Neural crest cell (in vitro differentiated cells): ENCODE measurements at regions not wholly inside any gene's neighbourhood (a gene's known extent, or its start where the extent isn't known, plus 50 kb on each side); places are given as distances from the start of the nearest gene placed in this dataset.

ENCODE experiments used
- DNase-seq: peaks from one replicate; pipeline ENCODE4 v3.0.0; 2021; ENCODE audit warnings: low read depth, mixed read lengths, low spot score
- H3K27ac Mint-ChIP-seq: one replicate; pipeline ENCODE4 v1.8.0; 2021; ENCODE audit warnings: mild to moderate bottlenecking, mixed read lengths; ENCODE audit not compliant: unreplicated experiment
- H3K27me3 Mint-ChIP-seq: 2 replicates; pipeline ENCODE4 v1.8.0; 2021; ENCODE audit warnings: low read depth, mild to moderate bottlenecking, mixed read lengths
- H3K36me3 Mint-ChIP-seq: 2 replicates; pipeline ENCODE4 v1.8.0; 2021; ENCODE audit warnings: low read depth, mild to moderate bottlenecking, mixed read lengths
- H3K4me1 Mint-ChIP-seq: 2 replicates; pipeline ENCODE4 v1.8.0; 2021; ENCODE audit warnings: mixed read lengths
- H3K4me3 Mint-ChIP-seq: one replicate; pipeline ENCODE4 v1.8.0; 2021; ENCODE audit warnings: mild to moderate bottlenecking, mixed read lengths
- H3K9me3 Mint-ChIP-seq: 2 replicates; pipeline ENCODE4 v1.8.0; 2021; ENCODE audit warnings: mixed read lengths
- CTCF ChIP-seq: fragments of 200-600 bp; sonication (generic); conservative IDR thresholded peaks from 2 replicates; pipeline ENCODE4 v1.5.0; 2021; ENCODE audit warnings: antibody characterized with exemption, mild to moderate bottlenecking

- Mint-ChIP-seq H3K36me3 (no peaks in the 10 kb centered on the region), H3K27me3 (no peaks in the 10 kb centered on the region), H3K27ac (no peak overlapping the region), H3K4me1 (no peaks in the 10 kb centered on the region), H3K4me3 (no peak overlapping the region), H3K9me3 (no peaks in the 10 kb centered on the region)
- TF ChIP-seq CTCF, result no peak
- DNase-seq, result no peak
Observed at GRCh38 chr9:32292611-32293010, 91.8 kb upstream of the ACO1 start.

DNA sequence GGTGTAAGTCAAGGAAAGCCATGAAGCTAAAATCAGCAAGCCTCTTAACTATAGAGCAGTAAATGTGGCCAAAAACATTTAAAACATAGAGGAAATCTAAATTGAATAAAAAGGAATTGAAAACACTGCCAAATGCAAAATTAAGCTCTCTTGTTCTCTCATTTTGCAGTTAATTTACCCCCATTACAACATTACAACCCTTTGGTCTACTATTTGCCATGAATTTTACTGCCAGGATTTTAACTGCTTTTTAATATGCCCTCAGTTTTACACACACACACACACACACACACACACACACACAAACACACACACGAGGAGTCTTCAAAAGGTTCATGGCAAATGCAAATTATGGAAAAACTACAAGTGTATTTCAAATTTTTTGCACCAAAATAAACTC is 91.4 kb upstream of the ACO1 start:
- TF ChIP-seq CTCF, result no peak
- Mint-ChIP-seq H3K9me3 (no peaks in the 10 kb centered on the region), H3K27ac (no peak overlapping the region), H3K4me1 (no peaks in the 10 kb centered on the region), H3K4me3 (no peak overlapping the region), H3K36me3 (no peaks in the 10 kb centered on the region), H3K27me3 (no peaks in the 10 kb centered on the region)
- no peak for DNase-seq

GRCh38 chr9:32294106-32294505 is 90.3 kb upstream of the ACO1 start:
- Mint-ChIP-seq H3K9me3 (no peaks in the 10 kb centered on the region), H3K4me3 (no peak overlapping the region), H3K36me3 (no peaks in the 10 kb centered on the region), H3K27ac (no peak overlapping the region), H3K27me3 (no peaks in the 10 kb centered on the region), H3K4me1 (no peaks in the 10 kb centered on the region)
- DNase-seq, result no peak
- TF ChIP-seq CTCF, result no peak

GRCh38 chr9:32300373-32300772 is 84.1 kb upstream of the ACO1 start:
- peaks cover 9% of the 10 kb centered on the region for H3K4me1 Mint-ChIP-seq

DNA sequence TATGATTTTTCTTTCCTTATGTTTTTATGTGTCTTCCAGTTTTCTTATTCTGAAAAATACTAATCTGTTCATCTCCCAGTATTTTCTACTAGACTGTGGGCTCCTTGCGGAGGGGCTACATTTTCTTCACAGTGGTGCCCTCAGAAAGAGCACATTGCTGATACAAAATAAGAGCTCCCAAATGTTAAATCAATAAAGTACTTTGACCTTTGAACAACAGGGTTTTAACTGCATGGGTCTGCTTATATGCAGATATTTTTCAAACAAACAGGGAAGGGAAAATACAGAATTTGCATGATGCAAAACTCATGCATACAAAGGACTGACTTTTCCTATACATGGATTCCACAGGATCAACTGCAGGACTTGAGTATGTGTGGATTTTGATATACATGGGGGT is 79.9 kb upstream of the ACO1 start:
- no peak for DNase-seq
- Mint-ChIP-seq H3K4me3 (no peak overlapping the region), H3K36me3 (peaks cover 2% of the 10 kb centered on the region), H3K4me1 (peaks cover 9% of the 10 kb centered on the region), H3K27ac (no peak overlapping the region), H3K9me3 (peaks cover 7% of the 10 kb centered on the region), H3K27me3 (no peaks in the 10 kb centered on the region)
- TF ChIP-seq CTCF, result no peak

More at GRCh38 chr9:32300373-32300772, 84.1 kb upstream of the ACO1 start:
- Mint-ChIP-seq H3K9me3 (no peaks in the 10 kb centered on the region), H3K27me3 (no peaks in the 10 kb centered on the region), H3K36me3 (no peaks in the 10 kb centered on the region), H3K4me3 (no peak overlapping the region), H3K27ac (no peak overlapping the region)
- DNase-seq, result no peak
- TF ChIP-seq CTCF, result no peak

- no peak for DNase-seq
- H3K4me3 Mint-ChIP-seq, result no peak overlapping the region
- TF ChIP-seq CTCF, result no peak
- H3K4me1 Mint-ChIP-seq, result peaks cover 9% of the 10 kb centered on the region
- H3K27me3 Mint-ChIP-seq, result no peaks in the 10 kb centered on the region
- peaks cover 7% of the 10 kb centered on the region for H3K9me3 Mint-ChIP-seq
- H3K36me3 Mint-ChIP-seq, result peaks cover 2% of the 10 kb centered on the region
- H3K27ac Mint-ChIP-seq, result no peak overlapping the region
Observed at GRCh38 chr9:32306006-32306405, 78.4 kb upstream of the ACO1 start.
